OCI-LY7 (cell line): ENCODE measurements at regions not wholly inside any gene's neighbourhood (a gene's known extent, or its start where the extent isn't known, plus 50 kb on each side); places are given as distances from the start of the nearest gene placed in this dataset.

Source experiments
- BruUV-seq: library from RNA; stranded (reverse); fragments of 400-500 nt; replicated peaks from 2 replicates; lab custom pipeline; 2021; lab: Mats Ljungman, UMichigan
- CTCF ChIA-PET: fragments of 300-600 bp; sonication (Branson Sonifier 250); formaldehyde crosslinking; loops from one replicate; lab custom pipeline; 2022; ENCODE audit warnings: antibody characterized with exemption; ENCODE audit not compliant: unreplicated experiment; lab: Charles Lee
- POLR2A ChIA-PET: fragments of 300-600 bp; sonication (Branson Sonifier 250); formaldehyde crosslinking; loops from one replicate; lab custom pipeline; 2022; ENCODE audit warnings: antibody characterized with exemption; lab: Charles Lee
- DNase-seq: peaks from one replicate; pipeline ENCODE4 v3.0.0-alpha.2; 2015; ENCODE audit warnings: low spot score
- H2AFZ ChIP-seq: fragments of 200-600 bp; sonication (generic), shearing (Covaris generic); 2 replicates; pipeline ENCODE4 v1.6.1; 2014; ENCODE audit warnings: mild to moderate bottlenecking, antibody characterized with exemption, low read length, moderate library complexity
- H3K27ac ChIP-seq: fragments of 200-600 bp; sonication (generic); 2 replicates; pipeline ENCODE4 v1.5.1; 2014; ENCODE audit warnings: mixed run types, low read depth, mild to moderate bottlenecking, moderate library complexity, low read length, inconsistent platforms; ENCODE audit not compliant: poor library complexity, severe bottlenecking
- H3K36me3 ChIP-seq: fragments of 200-600 bp; sonication (generic); 2 replicates; pipeline ENCODE4 v1.6.1; 2014; ENCODE audit warnings: mild to moderate bottlenecking, antibody characterized with exemption, low read length, moderate library complexity, mixed read lengths; ENCODE audit not compliant: insufficient read depth
- H3K4me1 ChIP-seq: fragments of 200-600 bp; sonication (generic); 2 replicates; pipeline ENCODE4 v1.5.1; 2014; ENCODE audit warnings: mild to moderate bottlenecking, low read length; ENCODE audit not compliant: insufficient read depth, poor library complexity, severe bottlenecking
- H3K4me2 ChIP-seq: fragments of 200-600 bp; sonication (generic); 2 replicates; pipeline ENCODE4 v1.6.1; 2014; ENCODE audit warnings: mild to moderate bottlenecking, low read length
- H3K4me3 ChIP-seq: fragments of 200-600 bp; sonication (generic); 2 replicates; pipeline ENCODE4 v1.5.1; 2014; ENCODE audit warnings: mild to moderate bottlenecking, low read depth, low read length; ENCODE audit not compliant: poor library complexity, severe bottlenecking
- H3K79me2 ChIP-seq: fragments of 200-600 bp; sonication (generic); 2 replicates; pipeline ENCODE4 v1.6.1; 2016; ENCODE audit warnings: low read depth, mild to moderate bottlenecking, low read length, moderate library complexity, mixed read lengths; ENCODE audit not compliant: insufficient read depth
- H3K9me2 ChIP-seq: fragments of 200-600 bp; sonication (generic); 2 replicates; pipeline ENCODE4 v1.6.1; 2016; ENCODE audit warnings: mild to moderate bottlenecking, low read length, mixed read lengths; ENCODE audit not compliant: insufficient read depth
- H3K9me3 ChIP-seq: fragments of 200-600 bp; sonication (generic); 2 replicates; pipeline ENCODE4 v1.6.1; 2014; ENCODE audit warnings: mild to moderate bottlenecking, mixed run types, low read length, mixed read lengths
- H4K20me1 ChIP-seq: fragments of 200-600 bp; sonication (generic); 2 replicates; pipeline ENCODE4 v1.6.1; 2014; ENCODE audit warnings: mild to moderate bottlenecking, antibody characterized with exemption, low read length, moderate library complexity, mixed read lengths; ENCODE audit not compliant: insufficient read depth
- CTCF ChIP-seq: fragments of 200-600 bp; sonication (generic); conservative IDR thresholded peaks from 2 replicates; pipeline ENCODE4 v1.5.1; 2014; ENCODE audit warnings: mild to moderate bottlenecking, antibody characterized with exemption, low read length, moderate library complexity, mixed read lengths
- EZH2phosphoT487 ChIP-seq: fragments of 200-600 bp; sonication (generic); IDR thresholded peaks from 2 replicates; pipeline ENCODE4 v1.6.1; 2018; ENCODE audit warnings: low read depth, borderline replicate concordance, mild to moderate bottlenecking, mixed run types, antibody characterized with exemption, low read length, moderate library complexity, mixed read lengths
- intact Hi-C: fragments of 100-400 bp; cut with micrococcal nuclease; formaldehyde crosslinking; loops from one replicate; pipeline ENCODE4 v1.10.0; 2022; ENCODE audit not compliant: unreplicated experiment

DNA sequence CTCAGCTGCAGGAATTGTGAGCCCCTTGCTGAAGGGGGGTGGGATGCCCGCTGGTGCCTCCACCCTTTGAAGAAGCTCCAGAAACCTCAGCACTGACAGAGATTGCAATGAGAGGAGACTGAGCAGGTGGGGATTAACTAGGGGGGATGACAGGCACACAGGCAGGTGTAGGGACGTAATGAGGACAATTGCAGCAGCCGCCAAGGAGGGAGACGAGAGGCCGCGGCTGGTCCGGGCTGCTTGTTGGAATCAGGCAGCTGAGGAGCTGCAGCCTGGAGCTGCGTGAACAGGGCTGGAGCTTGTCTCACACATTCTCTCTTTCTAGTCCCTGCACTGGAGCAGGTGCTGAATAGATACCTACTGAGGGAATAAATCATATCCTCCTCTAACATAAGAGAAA lies 122.0 kb upstream of the TCERG1L start:
- TF ChIP-seq CTCF (no peak), EZH2phosphoT487 (no peak)
- Histone ChIP-seq H3K4me2 (no peak overlapping the region), H3K79me2 (no peaks in the 10 kb centered on the region), H3K4me3 (no peak overlapping the region), H4K20me1 (no peaks in the 10 kb centered on the region), H3K4me1 (no peaks in the 10 kb centered on the region), H3K27ac (no peak overlapping the region), H3K36me3 (no peaks in the 10 kb centered on the region), H3K9me2 (no peaks in the 10 kb centered on the region), H3K9me3 (no peaks in the 10 kb centered on the region), H2AFZ (no peak overlapping the region)
- ChIA-PET CTCF (no interaction called here), POLR2A (interaction anchor here (0.6 kb wide), 1 partner anchor 14 kb away, joined by 3 read pairs; no protein-coding TSS in a partner anchor)
- DNase-seq, result no peak
- intact Hi-C loops, result no loop called here
- BruUV-seq, result no TSS peak

GRCh38 chr10:131435232-131435631 lies 123.7 kb upstream of the TCERG1L start:
- Histone ChIP-seq H3K9me2 (no peaks in the 10 kb centered on the region), H3K4me2 (no peak overlapping the region), H4K20me1 (no peaks in the 10 kb centered on the region), H3K36me3 (no peaks in the 10 kb centered on the region), H3K9me3 (no peaks in the 10 kb centered on the region), H2AFZ (no peak overlapping the region), H3K4me1 (no peaks in the 10 kb centered on the region), H3K4me3 (no peak overlapping the region), H3K27ac (no peak overlapping the region), H3K79me2 (no peaks in the 10 kb centered on the region)
- DNase-seq, result no peak
- TF ChIP-seq CTCF, result no peak
- TF ChIP-seq EZH2phosphoT487, result no peak
- POLR2A ChIA-PET, result no interaction called here
- intact Hi-C loops, result no loop called here
- no TSS peak for BruUV-seq
- CTCF ChIA-PET, result no interaction called here

GRCh38 chr10:131435760-131436457 lies 124.4 kb upstream of the TCERG1L start:
- no peaks in the 10 kb centered on the region for H3K9me3 ChIP-seq
- BruUV-seq, result no TSS peak
- H3K79me2 ChIP-seq, result no peaks in the 10 kb centered on the region
- POLR2A ChIA-PET, result no interaction called here
- no peak for DNase-seq
- no peak overlapping the region for H3K4me2 ChIP-seq
- H4K20me1 ChIP-seq, result no peaks in the 10 kb centered on the region
- intact Hi-C loops, result no loop called here
- H3K27ac ChIP-seq, result no peak overlapping the region
- no peak overlapping the region for H2AFZ ChIP-seq
- H3K4me1 ChIP-seq, result no peaks in the 10 kb centered on the region
- H3K36me3 ChIP-seq, result no peaks in the 10 kb centered on the region
- H3K9me2 ChIP-seq, result no peaks in the 10 kb centered on the region
- no peak overlapping the region for H3K4me3 ChIP-seq
- TF ChIP-seq EZH2phosphoT487 (no peak), CTCF (no peak)
- CTCF ChIA-PET, result no interaction called here
